Stomach smooth muscle (tissue), 2 donors: ENCODE measurements at regions not wholly inside any gene's neighbourhood (a gene's known extent, or its start where the extent isn't known, plus 50 kb on each side); places are given as distances from the start of the nearest gene placed in this dataset.

ENCODE experiments used
- H3K27ac ChIP-seq: one replicate; pipeline ENCODE4 v1.7.0; 2013; ENCODE audit warnings: mild to moderate bottlenecking, low read length, inconsistent platforms
- H3K27me3 ChIP-seq, 2 donors: one replicate each; pipeline ENCODE4 v1.7.0; 2013; ENCODE audit warnings: low read length in 2 of 2; ENCODE audit not compliant: insufficient read depth in 2 of 2, control insufficient read depth in 1 of 2
- H3K36me3 ChIP-seq, 2 donors: one replicate each; pipeline ENCODE4 v1.7.0; 2013; ENCODE audit warnings: low read length in 2 of 2; ENCODE audit not compliant: control insufficient read depth in 2 of 2, insufficient read depth in 2 of 2
- H3K4me1 ChIP-seq: one replicate; pipeline ENCODE4 v1.7.0; 2013; ENCODE audit warnings: low read length; ENCODE audit not compliant: control insufficient read depth, insufficient read depth
- H3K4me3 ChIP-seq, 2 donors: one replicate each; pipeline ENCODE4 v1.7.0; 2013; ENCODE audit warnings: low read length in 2 of 2
- H3K9ac ChIP-seq, 2 donors: one replicate each; pipeline ENCODE4 v1.7.0; 2013; ENCODE audit warnings: low read length in 2 of 2, mild to moderate bottlenecking in 1 of 2
- H3K9me3 ChIP-seq, 2 donors: one replicate each; pipeline ENCODE4 v1.7.0; 2013; ENCODE audit warnings: low read length in 2 of 2; ENCODE audit not compliant: control insufficient read depth in 2 of 2
- donor health status: healthy.
- donor health status: Pancreatic carcinoma.

DNA sequence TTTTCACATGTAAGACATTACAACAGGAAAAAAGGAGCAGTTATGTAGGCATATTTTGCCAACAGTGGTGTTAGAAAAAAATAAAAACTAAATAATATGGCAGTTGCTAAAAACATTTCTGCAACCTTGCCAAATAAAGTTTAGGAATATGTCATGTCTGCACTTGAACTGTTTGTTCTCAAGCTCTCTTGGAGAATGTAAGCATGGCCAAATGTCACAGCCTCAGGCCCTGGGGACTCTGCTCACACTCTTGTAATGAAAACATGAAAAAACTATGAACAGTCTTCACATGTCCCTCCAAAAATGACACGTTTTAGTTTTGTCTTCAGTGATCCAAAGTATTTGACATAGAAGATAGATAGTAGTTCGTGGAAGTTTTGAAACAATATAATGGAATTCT, 753.3 kb downstream of the LTN1 start:
- Histone ChIP-seq H3K9ac (no peak overlapping the region), H3K27me3 (no peaks in the 10 kb centered on the region), H3K9me3 (no peaks in the 10 kb centered on the region), H3K27ac (no peak overlapping the region), H3K36me3 (no peaks in the 10 kb centered on the region), H3K4me3 (peak overlapping the region in 1 of 2 donors; percentile 22), H3K4me1 (peaks cover 15% of the 10 kb centered on the region)

DNA sequence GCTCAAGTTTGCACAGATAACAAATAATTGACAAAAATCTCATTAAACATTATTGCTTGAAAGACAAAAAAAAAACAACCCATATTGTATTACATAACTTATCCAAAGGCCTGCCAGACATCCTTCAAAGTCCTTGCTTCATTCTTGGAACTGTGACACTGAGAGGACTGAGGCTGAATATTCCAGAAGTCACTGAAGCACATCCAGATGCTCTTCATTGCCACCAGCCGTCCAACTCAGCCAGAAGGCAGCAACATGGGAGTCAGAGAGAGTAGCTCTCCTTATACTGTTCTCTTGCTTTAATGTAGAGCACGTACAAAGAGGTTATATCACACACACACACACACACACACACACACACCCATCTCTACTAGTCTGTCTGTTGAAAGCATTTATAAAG, 755.0 kb downstream of the LTN1 start:
- Histone ChIP-seq H3K4me1 (peaks cover 14% of the 10 kb centered on the region), H3K27ac (no peak overlapping the region)

DNA sequence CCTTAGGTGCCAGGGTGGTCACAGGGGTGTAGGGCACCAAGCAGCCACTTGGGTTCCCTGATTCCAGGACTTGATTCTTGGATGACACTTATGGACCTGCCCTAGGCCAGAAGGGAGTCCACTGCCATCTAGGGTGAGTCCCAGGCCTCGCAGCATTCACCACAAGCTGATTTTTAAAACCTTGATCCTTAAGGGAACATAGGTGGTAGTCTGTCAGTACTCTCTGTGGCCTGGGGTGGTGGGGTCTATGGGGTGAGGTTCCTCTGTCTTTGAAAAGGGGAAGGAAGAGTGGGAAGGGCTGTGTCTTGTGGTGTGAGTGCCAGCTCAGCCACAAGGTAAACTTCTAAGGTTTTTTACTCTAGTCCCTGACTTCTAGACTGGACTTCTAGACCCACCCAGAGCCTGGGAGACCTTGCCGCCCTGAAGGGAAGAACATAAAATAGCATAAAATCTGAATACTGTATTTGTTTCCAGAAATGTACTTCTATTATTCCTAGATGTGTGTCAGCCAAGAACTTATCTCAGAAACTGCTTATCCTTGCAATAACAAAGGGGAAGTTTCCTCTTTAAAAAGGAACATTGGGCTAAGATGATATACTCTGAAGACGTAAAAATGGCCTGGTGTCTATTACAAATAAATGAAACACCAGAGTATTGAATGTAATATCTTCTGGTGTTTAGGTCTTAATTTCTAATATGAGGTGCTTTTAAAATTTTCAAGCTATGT, 757.3 kb downstream of the LTN1 start:
- Histone ChIP-seq H3K4me1 (peaks cover 5% of the 10 kb centered on the region), H3K27ac (no peak overlapping the region)

More for the DNA sequence above, 755.0 kb downstream of the LTN1 start:
- Histone ChIP-seq H3K4me3 (no peak overlapping the region), H3K9ac (no peak overlapping the region), H3K9me3 (no peaks in the 10 kb centered on the region), H3K36me3 (no peaks in the 10 kb centered on the region), H3K27me3 (no peaks in the 10 kb centered on the region)

DNA sequence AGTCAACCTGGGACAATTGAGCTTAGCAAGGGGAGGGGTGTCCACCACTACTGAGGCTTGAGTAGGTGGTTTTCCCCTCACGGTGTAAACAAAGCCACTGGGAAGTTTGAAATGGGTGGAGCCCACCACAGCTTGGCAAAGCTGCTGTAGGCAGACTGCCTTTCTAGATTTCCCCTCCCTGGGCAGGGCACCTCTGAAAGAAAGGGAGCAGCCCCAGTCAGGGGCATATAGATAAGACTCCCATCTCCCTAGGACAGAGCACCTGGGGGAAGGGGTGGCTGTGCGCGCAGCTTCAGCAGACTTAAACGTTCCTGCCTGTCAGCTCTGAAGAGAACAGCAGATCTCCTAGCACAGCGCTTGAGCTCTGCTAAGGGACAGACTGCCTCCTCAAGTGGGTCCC, 758.4 kb downstream of the LTN1 start:
- Histone ChIP-seq H3K4me3 (no peak overlapping the region), H3K27me3 (no peaks in the 10 kb centered on the region)

More for the DNA sequence above, 757.3 kb downstream of the LTN1 start:
- no peaks in the 10 kb centered on the region for H3K36me3 ChIP-seq
- no peaks in the 10 kb centered on the region for H3K27me3 ChIP-seq
- no peak overlapping the region for H3K9ac ChIP-seq
- no peaks in the 10 kb centered on the region for H3K9me3 ChIP-seq
- no peak overlapping the region for H3K4me3 ChIP-seq

DNA sequence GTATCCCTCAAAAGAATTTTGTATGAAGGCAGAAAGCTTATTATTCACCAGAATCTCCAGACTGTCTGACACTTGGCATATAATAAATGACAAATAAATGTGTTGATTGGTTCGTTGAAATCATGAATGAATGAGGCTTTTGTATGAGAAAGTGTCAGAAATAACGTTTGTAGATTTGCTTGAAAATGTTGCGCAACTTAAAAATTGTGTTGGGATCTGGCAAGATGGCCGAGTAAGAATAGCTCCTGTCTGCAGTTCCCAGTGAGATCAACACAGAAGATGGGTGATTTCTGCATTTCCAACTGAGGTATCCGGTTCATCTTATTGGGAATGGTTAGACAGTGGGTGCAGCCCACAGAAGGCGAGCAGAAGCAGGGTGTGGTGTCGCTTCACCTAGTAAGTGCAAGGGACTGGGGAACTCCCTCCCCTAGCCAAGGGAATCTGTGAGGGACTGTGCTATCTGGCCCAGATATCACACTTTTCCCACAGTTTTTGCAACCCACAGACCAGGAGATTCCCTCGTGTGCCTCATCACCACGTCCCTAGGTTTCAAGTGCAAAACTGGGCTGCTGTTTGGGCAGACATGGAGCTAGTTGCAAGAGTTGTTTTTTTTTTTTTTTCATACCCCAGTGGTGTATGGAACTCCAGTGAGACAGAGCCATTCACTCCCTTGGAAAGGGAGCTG, 759.0 kb downstream of the LTN1 start:
- H3K36me3 ChIP-seq, result no peaks in the 10 kb centered on the region
- H3K27ac ChIP-seq, result no peak overlapping the region
- peaks cover 5% of the 10 kb centered on the region for H3K4me1 ChIP-seq
- no peak overlapping the region for H3K4me3 ChIP-seq
- H3K9me3 ChIP-seq, result no peaks in the 10 kb centered on the region
- no peaks in the 10 kb centered on the region for H3K27me3 ChIP-seq
- H3K9ac ChIP-seq, result no peak overlapping the region

More for the DNA sequence above, 758.4 kb downstream of the LTN1 start:
- Histone ChIP-seq H3K4me1 (peaks cover 5% of the 10 kb centered on the region), H3K9me3 (no peaks in the 10 kb centered on the region), H3K27ac (no peak overlapping the region), H3K9ac (no peak overlapping the region), H3K36me3 (no peaks in the 10 kb centered on the region)

DNA sequence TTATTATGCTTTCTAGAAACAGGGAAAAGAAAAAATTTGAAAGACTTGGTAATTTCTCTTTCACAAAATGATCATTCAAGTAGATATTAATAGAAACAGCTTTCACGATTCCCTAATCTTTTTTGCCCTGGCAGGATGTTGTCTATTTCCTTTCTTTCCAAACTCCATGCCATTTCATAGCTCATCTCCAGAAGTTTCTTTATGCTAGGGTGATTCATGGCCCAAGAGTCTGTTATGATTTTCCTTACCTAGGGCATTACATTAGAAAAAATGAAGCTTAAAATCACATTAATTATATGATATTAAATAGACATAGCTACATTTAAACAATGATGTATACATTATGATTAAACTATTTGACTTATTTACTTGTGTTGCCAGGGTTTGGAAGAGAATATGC, 762.1 kb downstream of the LTN1 start:
- Histone ChIP-seq H3K4me1 (no peaks in the 10 kb centered on the region), H3K27me3 (no peaks in the 10 kb centered on the region), H3K36me3 (no peaks in the 10 kb centered on the region), H3K9ac (no peak overlapping the region), H3K27ac (no peak overlapping the region), H3K4me3 (no peak overlapping the region), H3K9me3 (no peaks in the 10 kb centered on the region)

DNA sequence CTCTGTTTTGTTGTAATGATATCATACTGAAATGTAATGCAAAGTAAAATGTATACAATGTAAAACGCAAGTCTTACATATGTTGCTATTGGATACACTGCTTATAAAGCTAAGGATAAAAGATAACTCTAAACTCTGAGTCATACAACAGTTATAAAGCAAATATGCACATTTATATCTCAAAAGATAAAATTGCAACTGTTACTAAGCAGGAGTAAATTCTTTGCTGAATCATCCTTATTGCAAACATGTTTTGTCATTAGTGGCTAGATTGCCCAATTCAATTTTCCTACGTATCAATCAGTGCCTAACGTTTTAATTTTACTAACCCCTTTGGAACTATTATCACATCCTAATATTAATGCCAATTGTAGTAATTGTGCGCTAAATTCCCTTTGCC, 762.9 kb downstream of the LTN1 start:
- no peak overlapping the region for H3K9ac ChIP-seq
- no peaks in the 10 kb centered on the region for H3K27me3 ChIP-seq
- H3K9me3 ChIP-seq, result no peaks in the 10 kb centered on the region
- H3K4me1 ChIP-seq, result no peaks in the 10 kb centered on the region
- H3K27ac ChIP-seq, result no peak overlapping the region
- H3K36me3 ChIP-seq, result no peaks in the 10 kb centered on the region
- no peak overlapping the region for H3K4me3 ChIP-seq

DNA sequence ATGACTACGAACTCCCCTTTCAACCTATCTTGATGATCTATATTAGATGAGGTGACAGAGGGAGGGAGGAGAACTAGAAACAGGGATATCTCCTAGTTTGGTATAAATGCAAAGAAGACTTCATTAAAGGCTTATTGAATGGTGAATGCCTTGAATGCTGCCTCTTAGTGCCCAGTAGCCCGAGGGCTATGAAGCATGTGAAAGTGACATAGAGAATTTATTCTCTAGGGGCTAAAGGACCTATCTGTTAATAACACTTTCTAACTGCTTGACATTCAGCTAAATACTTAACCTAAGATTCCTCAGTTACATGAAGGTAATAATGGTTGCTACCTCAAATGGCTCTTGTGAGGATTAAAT, 764.1 kb downstream of the LTN1 start:
- Histone ChIP-seq H3K4me3 (no peak overlapping the region), H3K9me3 (no peaks in the 10 kb centered on the region), H3K36me3 (no peaks in the 10 kb centered on the region), H3K9ac (no peak overlapping the region), H3K4me1 (no peaks in the 10 kb centered on the region), H3K27me3 (no peaks in the 10 kb centered on the region), H3K27ac (no peak overlapping the region)

DNA sequence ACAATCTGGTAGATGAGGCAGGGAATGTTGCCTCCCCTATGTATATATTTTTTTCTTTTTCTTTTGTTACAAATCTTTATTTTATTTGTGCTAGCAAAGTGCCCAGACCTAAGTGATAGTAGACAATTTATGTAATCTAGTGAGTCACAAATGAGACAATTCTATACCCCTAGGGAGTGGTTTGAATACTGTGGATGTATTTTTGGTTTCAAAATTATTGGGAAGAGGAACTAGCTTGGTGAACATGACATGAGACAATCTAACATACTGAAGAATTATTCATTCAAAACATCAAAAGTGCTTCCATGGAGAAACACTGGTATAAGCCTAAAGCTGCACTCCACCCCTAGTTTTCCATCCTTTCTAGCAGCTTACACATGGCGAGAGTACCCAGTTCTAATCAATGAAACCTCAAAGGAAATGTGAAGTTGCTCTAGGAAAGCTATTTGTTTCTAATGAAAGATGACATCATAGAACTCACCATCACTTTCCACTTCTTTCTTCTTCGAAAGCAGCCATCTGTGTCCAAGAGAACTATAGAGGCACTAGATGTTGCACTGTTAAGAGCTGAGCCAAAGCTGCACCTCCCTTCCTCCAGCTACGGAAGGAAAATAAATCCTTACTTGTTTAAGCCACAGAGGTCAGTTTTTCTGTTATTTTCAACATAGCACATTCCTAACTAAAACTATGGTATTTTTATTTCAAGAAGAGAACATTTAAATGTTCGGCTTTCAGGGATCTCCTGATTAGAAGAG, 764.6 kb downstream of the LTN1 start:
- H3K9me3 ChIP-seq, result no peaks in the 10 kb centered on the region
- H3K4me3 ChIP-seq, result no peak overlapping the region
- no peaks in the 10 kb centered on the region for H3K27me3 ChIP-seq
- H3K36me3 ChIP-seq, result no peaks in the 10 kb centered on the region
- no peak overlapping the region for H3K27ac ChIP-seq
- H3K4me1 ChIP-seq, result no peaks in the 10 kb centered on the region
- H3K9ac ChIP-seq, result no peak overlapping the region

DNA sequence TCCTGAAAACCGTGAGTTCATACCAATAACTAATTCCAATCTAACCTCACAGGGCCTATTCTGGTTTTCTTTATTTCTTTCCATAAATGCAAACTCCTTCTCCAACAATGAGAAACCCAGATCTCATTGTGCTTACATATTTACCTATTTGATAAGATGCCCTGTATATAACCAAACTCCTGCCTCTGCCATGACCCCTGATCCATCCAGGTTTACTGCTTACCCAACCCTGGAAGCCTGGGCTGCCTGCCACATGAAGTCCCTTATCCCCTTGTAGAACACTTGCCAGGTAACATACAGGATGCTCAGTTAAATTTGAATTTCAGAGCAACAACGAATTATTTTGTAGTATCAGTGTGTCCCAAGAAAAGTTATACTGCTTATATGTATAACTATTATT, 766.1 kb downstream of the LTN1 start:
- H3K36me3 ChIP-seq, result no peaks in the 10 kb centered on the region
- H3K4me3 ChIP-seq, result no peak overlapping the region
- H3K4me1 ChIP-seq, result no peaks in the 10 kb centered on the region
- H3K9me3 ChIP-seq, result no peaks in the 10 kb centered on the region
- H3K27me3 ChIP-seq, result no peaks in the 10 kb centered on the region
- no peak overlapping the region for H3K27ac ChIP-seq
- no peak overlapping the region for H3K9ac ChIP-seq
